ENCODE measurements at regions not wholly inside any gene's neighbourhood (a gene's known extent, or its start where the extent isn't known, plus 50 kb on each side); places are given as distances from the start of the nearest gene placed in this dataset.

DNA sequence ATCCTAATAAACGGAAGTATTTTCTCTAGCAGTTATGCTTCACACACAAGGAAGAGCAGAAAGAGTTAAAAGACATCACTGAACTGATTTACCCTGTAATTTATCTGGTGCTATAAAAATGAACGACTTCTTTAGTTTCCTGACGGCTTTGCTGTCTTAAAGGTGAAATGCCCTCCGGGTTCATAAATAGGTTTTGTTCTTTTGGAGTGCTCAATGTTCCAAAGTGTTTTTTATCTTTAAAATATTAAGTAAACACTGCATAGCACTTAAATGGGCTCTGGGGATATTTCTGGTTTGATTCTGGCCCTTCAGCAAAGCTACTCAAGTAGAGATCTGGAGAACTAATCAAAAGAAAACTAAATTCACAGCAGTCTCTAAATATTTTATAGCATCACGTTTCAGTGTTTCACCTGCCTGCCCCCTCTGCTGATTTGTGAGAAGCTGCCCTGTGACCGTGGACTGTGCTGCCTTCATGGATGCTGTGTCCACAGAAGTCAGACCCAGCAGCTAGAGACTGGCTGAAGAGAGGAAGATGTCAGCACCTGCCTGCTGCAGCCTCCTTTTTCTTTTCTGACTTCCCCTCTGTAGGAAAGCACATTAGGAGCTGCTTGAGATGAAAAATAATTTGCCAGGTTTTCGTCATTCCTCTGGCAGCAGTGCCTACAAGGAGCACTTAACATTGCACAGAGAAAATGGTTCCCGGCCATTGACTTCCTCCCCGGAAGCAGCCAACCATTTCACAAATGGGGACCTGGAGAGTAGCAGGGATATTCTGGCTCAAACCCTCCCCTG, 205.1 kb upstream of the FSCB start:
- no peak for DNase-seq (ENCODE audit: low spot score)

DNA sequence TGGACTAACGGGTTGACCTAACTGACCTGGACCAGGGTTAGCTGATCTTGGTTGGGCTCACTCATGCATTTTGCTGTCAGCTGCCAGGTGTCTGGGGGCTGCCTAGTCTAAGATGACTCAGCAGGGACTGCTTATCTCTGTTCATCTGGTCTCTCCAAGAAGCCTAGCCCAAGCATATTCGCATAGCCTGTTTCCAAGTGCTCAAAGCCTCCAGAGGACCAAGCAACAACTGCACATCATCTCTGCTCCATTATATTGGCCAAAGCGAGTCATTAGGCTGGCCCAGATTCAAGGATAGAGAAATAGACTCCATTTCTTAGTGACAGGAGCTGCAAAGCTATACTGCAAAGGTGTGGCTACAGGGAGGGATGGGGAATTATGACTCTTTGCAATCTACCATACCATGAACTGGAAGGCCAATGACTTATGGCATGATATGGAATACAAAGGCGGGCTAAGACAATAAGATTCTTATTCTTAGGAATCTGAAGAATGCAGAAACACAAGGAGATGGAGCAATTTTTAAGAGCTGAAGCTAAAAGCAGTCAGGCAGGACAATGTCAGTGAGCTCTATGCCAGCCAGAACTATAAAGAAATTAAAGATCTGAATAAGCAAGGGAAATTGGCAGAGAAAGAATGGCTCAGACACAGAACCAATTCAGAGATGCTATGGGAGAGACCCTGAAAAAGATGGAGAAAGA, 194.6 kb upstream of the FSCB start:
- no peak for DNase-seq (ENCODE audit: low spot score)

DNA sequence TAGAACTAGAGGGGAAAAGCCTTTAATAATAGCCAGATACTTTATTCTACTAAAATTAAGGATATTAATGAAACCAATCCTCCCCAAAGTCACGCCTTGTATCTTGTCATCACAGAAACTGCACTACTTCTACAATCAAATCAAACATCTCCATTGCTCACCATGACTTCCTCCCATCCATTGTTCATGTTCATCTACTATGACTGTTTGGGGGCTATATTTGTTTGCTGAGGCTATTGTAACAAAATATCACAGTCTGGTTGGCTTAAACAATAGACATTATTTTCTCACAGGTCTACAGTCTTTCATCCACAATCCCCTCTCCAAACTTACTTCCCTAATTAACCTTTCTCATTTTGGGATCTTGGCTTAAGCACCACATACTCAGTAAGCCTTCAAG, 193.6 kb upstream of the FSCB start:
- DNase-seq (ENCODE audit: low spot score): no peak

DNA sequence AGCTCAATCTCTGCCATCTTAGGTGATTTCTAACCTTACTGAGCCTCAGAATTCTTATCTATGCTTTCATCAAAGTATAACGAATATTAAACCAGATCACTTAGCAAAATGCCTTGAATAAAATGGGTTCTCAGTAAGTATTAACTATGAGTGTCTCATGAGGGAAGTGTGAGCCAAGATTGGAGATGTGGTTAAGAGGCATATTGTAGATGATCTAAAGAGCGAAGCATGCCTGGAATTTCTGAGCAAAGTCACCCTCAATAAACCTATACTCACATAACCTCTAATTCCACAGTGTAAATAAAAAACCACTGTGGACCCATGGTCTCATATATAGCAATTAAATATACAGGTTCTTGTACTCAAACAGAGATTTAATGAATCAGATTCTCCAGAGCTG, 193.1 kb upstream of the FSCB start:
- no peak for DNase-seq (ENCODE audit: low spot score)

DNA sequence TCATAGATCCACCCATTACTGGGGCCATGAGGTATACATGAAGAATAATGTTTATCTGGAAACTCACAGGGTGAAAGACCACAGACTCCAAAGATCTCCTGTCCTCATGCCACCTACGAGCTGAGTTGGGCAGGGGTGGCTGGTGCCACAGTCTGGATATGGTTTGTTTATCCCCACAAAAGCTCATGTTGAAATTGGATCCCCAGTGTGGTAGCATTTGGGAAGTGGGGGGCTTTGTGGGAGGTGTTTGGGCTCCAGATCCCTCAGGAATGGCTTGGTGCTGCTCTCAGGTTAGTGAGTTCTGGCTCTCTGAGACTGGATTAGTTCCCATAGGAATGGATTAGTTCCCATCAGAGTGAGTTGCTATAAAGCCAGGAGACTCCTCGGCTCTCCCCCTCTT, 192.3 kb upstream of the FSCB start:
- DNase-seq (ENCODE audit: low spot score): no peak

DNA sequence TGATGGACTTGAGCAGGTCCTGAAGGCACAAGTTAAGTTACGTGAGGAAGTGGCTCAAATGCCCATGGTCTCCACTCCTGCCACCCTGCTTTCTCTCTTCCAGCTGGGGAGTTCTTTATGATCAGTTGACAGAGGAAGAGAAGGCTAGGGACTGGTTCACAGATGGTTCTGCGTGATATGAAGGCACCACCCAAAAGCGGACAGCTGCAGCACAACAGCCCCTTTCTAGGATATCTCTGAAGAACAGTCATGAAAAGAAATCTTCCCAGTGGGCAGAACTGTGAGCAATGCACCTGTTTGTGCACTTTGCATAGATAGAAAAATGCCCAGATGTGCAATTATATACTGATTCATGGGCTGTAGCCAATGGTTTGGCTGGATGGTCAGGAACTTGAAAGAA, 162.4 kb upstream of the FSCB start:
- DNase-seq (ENCODE audit: low spot score): no peak

DNA sequence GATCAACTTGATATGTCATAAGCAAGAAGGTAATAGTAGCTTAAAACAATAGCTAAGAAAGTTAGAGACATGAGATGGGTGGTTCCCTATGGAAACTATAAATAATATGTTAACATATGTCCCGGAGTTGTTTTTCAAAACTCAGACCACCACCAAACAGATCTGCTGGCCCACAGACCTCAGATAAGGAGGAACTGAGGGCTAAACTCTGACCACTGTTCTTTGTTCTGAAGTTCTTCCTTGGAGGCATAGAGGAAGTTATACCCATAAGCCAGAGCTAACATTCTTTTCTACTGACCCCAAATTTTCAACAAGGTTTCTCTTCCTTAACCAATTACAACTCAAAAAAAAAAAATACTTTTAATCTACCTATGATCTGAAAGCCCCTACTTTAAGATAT, 156.1 kb upstream of the FSCB start:
- DNase-seq (ENCODE audit: low spot score): no peak

DNA sequence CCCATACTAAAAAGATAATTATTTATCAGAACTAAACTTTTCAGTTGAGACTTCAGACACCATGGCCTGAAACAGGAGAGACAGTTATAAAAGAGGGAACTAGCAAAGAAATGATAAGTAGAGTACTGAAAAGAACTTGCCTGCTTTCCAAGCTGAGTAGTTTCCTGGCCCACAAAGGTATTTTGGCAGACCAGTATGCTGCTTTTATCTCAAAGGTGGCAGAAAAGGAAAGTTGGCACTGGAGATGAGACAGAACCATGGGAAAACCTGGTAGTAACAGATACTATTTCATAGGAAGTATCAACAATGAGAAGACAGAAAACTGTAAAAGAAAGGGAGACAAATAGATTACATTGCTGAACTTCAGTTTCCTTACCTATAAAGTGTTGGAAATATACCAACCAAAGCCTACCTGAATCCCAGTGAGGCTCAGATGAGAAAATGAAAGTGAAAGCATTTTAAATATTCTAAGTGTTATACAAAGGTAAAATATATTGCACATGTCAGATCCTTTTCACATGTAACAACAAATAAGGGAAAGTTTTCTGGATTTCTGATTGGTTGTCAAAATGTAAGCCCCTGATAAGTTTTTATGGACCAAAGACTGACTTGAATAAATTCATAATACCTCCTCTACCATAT, 155.3 kb upstream of the FSCB start:
- DNase-seq (ENCODE audit: low spot score): no peak

DNA sequence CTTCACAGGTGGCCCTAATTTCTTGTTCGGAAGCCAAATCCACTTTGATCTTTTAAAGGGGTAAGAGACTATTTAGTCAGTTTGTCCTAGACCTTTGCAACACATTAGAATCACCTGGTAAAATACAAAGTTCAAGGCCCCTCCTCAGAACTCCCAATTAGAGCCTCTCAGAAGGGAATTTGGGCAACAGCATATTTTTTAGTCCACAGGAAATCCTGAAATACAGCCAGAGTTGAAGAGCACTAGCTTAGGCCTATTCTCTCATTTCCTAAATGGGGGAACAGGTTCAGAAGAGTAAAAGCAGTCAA, 151.3 kb upstream of the FSCB start:
- DNase-seq (ENCODE audit: low spot score): no peak

DNA sequence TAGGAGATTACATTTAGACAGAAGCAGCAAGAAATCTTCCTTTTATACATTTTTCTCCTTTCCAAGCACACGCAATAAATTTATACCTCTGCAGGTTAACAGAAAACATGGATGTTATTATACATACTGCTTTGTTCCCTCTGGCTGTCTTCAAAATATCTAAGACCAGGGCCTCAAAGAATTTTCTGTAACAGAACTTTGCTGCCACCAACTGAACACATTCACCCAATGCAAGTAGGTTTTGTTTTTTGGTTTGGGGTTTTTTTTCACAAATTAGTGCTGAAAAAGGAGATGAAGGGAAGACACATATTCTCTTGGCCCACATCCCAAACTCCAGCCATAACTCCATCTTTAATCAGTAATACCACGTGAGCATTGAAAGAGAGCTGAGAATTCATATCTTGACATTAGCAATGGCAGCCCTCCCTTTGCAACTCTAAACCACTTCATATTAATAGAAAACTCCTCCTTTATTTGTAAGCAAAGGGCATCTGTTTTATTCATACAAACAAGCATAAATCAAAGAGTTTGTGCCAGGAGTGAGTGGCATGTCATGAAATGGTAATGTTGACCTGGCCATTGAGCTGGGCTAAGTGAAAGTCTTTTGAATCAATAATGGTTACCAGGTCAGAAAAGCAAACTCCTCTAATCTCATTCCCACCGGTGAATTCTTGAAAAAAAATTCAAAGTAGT, 150.8 kb upstream of the FSCB start:
- no peak for DNase-seq (ENCODE audit: low spot score)

DNA sequence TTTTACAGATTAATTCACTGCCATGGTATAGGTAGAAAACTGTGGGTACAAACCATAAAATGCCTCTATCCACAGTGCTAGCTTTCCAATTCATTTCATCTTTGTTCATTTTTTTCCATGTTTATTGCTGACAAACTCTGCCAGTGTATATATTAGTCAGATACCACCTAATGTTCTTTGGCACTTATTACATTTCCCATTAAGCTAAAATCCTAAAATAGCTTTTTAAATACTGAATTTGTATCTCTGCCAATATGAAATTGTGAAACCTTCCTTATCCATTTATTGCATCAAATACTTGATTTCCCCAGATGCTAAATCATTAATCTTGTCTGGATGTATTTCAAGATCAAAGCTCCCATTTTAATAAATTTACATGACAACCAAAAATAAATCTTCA, 150.1 kb upstream of the FSCB start:
- no peak for DNase-seq (ENCODE audit: low spot score)

DNA sequence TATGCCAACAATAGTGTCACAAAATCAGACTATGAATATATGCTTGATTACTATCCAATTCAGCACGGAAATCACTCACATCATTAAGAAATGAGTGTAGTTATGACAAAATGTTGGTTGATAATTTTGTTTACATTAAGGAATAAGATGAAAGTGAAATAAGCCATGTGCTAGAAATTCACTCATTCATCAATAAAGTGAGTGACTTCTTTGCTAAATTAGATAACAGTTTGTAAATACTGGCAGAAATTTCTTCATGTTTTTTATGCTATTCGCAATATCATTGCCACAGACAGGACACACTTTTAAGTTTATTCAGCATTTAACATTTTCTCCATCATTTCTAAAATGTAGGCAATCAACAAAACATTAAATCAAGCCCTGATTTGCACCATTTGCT, 147.5 kb upstream of the FSCB start:
- no peak for DNase-seq (ENCODE audit: low spot score)

DNA sequence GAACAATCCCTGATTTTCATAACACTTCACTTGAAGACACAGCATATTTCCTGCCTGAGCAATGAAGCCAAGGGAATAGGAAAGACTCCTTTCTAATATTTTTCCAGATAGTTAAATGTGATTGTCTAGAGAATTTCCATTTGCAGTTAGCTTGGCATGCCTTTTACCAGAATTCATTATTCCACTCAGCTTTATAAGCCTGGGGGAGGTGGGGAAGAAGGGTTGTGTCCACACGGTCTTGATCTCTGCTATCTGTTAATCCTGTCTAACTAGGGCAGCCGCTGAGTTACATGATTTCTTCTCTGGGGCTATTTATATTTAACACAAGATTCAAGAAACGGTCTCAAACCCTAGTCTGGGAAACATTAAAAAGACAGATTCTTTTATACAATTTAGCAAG, 146.6 kb upstream of the FSCB start:
- DNase-seq (ENCODE audit: low spot score): no peak

DNA sequence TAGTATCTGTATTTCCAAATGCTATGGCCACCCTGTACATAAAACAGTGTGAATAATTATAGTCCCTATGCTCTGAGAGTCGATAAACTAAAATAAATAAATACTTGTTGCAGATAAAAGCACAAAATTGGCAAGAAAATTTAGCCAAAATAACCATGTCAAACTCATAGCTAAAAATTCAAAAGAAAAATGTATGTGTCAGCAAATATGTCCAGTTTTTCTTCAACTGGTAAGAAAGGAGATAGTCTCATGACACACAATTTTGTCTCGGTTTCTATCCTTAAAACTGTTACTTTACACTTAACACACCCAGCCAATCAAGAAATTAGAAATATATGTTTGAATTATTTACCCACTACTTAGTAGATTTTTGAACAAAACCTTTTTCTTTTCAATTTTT, 145.6 kb upstream of the FSCB start:
- no peak for DNase-seq (ENCODE audit: low spot score)

DNA sequence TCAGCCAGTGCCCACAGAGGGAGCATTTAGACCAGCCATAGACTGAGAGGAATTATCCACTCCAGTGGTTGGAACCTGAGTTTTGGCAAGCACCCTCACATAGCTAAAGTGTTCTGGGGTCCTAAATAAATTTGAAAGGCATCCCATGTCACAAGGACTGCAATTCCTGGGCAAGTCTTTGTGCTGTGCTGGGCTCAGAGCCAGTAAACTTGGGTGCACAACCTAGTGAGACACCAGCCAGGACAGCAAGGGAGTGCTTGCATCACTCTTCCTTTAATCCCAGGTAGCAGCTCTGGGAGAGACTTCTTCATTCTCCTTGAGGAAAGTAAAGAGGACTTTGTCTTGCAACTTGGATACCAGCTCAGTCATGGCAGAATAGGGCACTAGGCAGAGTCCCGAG, 142.0 kb upstream of the FSCB start:
- DNase-seq (ENCODE audit: low spot score): no peak

DNA sequence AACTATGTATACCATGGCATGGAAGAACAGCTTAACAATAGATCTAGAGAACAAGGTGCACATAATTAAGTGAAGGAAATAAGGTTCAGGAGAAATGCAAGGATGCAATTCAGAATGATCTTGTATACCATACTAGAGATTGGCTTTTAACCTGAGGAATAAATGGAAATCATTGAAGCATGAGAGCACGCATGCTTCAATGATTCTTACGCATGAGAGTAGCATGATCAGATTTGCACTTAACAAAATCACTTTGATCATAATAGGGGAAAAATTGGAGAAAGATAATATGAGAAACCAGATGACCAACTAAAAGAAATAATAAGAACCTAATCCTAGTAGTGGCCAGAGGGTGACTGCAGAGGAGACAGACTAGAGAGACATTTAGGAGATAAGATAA, 133.3 kb upstream of the FSCB start:
- no peak for DNase-seq (ENCODE audit: low spot score)

DNA sequence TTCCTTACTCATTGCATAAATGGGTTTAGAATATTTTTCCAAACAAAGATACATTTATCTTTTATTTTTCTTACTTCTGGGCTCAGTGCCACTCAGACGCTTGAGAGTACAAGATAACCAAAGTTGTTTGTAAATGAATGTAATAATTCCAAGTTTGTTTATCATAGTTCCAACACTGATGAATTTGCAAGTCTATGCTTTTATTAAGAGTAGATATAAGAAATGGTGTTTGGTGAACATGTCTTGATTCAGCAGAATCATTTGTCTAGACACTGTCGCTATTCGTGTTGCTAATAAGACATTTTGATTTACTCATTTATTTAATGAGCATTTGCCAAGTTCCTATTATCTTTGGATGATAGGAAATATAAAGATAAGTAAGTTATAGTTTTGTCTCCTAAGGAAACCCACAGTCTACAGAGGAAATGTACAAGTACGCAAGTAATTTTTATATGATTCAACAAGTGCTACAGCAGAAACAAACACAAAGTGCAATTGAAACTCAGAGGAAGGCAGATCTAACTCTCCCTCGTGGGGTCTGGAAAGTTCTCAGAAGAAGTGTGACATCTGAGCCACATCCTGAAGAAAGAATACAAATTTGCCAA, 132.8 kb upstream of the FSCB start:
- DNase-seq (ENCODE audit: low spot score): no peak

DNA sequence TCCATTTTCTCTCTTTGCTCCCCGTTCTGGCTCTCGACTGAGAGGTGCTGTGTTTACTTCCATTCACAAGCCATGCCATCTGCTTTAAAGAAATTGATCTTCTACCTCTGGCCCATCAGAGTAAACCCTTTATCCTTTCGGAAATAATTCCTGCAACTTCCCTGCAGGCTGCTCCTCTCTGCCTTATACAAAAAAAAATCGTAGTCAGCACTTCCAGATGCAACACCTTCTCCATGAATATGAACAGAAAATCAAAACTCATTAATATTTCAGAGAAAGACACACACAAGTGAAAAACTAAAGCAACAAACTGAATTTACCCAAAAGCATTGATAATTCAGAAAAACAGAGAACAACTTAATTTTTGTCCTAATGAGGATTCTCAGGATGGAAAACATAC, 127.6 kb upstream of the FSCB start:
- DNase-seq (ENCODE audit: low spot score): no peak

DNA sequence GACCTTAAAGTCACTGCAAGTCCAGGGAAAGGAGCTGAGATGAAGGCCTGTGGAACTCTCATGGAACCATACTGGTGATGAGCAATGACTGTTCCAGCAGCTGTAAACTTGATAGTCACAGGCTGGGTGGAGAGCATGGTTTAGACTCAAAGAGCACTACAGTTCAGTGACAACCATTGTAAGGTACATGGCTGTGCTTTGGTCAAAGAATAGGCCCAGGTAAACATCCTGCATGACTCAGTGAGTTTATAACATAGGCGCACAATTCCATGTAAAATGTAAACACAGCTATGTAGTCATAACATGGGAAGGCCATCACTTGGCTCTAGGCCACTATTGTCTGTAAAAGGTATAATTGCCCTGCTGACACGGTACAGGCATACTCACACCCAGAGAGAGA, 119.3 kb upstream of the FSCB start:
- no peak for DNase-seq (ENCODE audit: low spot score)

DNA sequence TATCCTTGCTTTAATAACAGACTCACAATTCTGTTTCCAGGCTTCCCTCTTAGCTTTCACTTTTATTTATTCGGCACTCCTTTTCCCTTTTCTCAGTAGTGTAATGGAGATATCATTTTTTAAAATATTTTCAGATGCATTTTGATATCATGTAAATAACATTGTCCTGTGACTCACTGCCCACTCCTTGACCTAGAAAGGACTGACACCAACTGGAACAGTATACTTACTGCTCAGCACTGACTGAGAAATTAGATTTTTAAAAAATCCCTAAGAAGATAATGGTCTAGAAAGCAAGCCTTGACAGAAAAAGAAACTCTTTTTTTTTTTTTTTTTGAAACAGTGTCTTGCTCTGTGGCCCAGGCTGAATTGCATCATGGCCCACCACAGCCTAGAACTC, 118.0 kb upstream of the FSCB start:
- no peak for DNase-seq (ENCODE audit: low spot score)

DNA sequence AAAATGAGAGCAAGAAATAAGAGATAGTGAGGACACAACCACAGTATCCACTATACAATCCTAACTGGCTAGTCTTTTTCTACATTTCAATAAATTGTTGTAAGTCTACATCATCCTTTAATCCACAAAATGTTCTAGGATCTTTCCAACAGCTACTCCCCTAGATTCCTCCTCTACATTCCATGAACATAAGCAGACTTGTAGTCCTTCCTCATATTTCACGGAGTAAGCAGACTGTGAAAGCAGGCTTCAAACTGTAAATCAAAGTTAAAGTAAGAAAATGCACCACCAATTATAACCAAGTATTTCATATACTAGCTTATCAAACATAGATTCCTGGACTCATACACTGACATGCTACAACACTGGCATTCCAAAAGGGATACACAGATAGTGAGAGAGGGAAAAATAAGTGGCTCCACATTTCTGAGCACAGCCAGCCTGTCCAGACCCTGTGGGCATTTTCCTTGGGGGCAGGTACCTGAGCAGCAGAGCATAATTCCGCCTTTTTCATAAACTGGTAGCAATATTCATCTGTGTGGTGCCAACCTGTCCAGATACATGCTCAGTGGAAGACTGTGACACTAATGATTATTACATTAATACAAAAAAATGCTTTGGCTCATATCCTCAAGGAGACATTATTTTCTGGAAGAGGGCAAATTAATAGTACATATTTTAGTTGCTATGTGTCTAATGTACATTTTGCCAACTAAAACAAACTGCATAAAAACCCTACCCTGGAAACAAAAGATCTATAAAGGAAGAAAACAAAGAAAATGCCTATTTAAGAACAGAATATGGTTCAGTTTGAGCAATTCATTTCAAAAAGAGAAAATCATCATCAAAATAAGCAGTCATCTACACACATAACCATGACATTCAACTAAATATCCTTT, 113.3 kb upstream of the FSCB start:
- no peak for DNase-seq (ENCODE audit: low spot score)

DNA sequence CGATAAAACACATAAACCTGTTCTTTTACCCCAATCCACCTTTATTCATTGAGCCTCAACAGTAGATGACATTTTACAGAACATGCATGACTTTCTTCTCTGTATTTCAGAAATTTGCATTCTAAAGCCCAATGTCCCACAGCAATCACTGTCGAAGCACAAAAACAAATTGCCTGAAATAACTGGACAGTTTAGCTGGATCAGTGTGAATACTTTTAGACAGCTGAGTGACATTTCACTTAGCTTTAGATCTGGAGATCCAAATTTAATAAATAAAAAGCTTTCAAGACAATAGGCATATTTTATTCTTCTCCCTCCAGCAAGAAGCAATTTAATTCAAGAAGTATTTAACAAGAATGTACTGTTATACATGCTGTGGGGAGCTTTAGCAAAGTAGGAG, 109.1 kb upstream of the FSCB start:
- DNase-seq (ENCODE audit: low spot score): no peak
